SH-SY5Y (cell line): ENCODE measurements at regions not wholly inside any gene's neighbourhood (a gene's known extent, or its start where the extent isn't known, plus 50 kb on each side); places are given as distances from the start of the nearest gene placed in this dataset.

Experiments
- GATA2 ChIP-seq: IDR thresholded peaks from 2 replicates; pipeline ENCODE4 v1.6.1; 2011; ENCODE audit warnings: mild to moderate bottlenecking, low read depth, low read length
- GATA3 ChIP-seq: IDR thresholded peaks from 2 replicates; pipeline ENCODE4 v1.6.1; 2011; ENCODE audit warnings: low read depth, mild to moderate bottlenecking, low read length, moderate library complexity

- TF ChIP-seq GATA2 = no peak
- TF ChIP-seq GATA3 = no peak
Measured at GRCh38 chr3:18079739-18080138, 337.3 kb upstream of the TBC1D5 start.
